H1 (cell line): ENCODE measurements at regions not wholly inside any gene's neighbourhood (a gene's known extent, or its start where the extent isn't known, plus 50 kb on each side); places are given as distances from the start of the nearest gene placed in this dataset.
A peak's percentile ranks its signal among the peaks of the same experiment; 100 is the strongest.

Source experiments
- ASH2L ChIP-seq: fragments of 200-600, 300-600 bp; sonication (generic); IDR thresholded peaks from one replicate; pipeline ENCODE4 v1.7.1; 2017; ENCODE audit warnings: low read length
- SUZ12 ChIP-seq: fragments of 200-600 bp; sonication (generic); IDR thresholded peaks from 2 replicates; pipeline ENCODE4 v1.6.1; 2012; ENCODE audit warnings: mild to moderate bottlenecking, inconsistent platforms, low read length, moderate library complexity, mixed read lengths
- TF ChIP-seq, protein P1 (sequence below): fragments of 300-600 bp; sonication (generic); IDR thresholded peaks from 2 replicates; pipeline ENCODE4 v1.7.1; 2012; ENCODE audit warnings: low read length, moderate library complexity, mild to moderate bottlenecking, inconsistent platforms; ENCODE audit not compliant: insufficient replicate concordance
- TF ChIP-seq, protein P2 (sequence below): IDR thresholded peaks from 2 replicates; pipeline ENCODE4 v1.6.1; 2012; ENCODE audit warnings: inconsistent platforms

DNA sequence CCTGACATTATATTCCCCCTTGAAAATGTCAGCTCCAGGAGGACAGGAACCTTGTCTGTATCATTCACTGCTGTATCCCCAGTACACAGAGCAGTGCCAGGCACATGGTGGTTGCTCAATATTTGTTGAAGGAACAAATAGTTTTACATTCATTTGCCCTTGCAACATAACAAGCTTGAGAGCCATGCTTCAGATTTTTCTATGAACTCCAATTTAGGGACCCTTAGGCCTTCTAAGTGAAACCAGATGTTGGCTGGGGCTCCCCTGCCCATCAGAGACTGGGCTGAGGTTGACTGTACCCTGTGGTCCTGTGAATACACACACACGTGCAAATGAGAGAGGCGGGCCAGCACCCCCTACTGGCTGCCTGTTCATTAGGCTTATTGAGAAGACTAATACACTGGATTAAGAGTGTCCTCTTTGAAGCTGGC lies 214.9 kb upstream of the WWC1 start (continued):
- TF ChIP-seq, protein P1, sequence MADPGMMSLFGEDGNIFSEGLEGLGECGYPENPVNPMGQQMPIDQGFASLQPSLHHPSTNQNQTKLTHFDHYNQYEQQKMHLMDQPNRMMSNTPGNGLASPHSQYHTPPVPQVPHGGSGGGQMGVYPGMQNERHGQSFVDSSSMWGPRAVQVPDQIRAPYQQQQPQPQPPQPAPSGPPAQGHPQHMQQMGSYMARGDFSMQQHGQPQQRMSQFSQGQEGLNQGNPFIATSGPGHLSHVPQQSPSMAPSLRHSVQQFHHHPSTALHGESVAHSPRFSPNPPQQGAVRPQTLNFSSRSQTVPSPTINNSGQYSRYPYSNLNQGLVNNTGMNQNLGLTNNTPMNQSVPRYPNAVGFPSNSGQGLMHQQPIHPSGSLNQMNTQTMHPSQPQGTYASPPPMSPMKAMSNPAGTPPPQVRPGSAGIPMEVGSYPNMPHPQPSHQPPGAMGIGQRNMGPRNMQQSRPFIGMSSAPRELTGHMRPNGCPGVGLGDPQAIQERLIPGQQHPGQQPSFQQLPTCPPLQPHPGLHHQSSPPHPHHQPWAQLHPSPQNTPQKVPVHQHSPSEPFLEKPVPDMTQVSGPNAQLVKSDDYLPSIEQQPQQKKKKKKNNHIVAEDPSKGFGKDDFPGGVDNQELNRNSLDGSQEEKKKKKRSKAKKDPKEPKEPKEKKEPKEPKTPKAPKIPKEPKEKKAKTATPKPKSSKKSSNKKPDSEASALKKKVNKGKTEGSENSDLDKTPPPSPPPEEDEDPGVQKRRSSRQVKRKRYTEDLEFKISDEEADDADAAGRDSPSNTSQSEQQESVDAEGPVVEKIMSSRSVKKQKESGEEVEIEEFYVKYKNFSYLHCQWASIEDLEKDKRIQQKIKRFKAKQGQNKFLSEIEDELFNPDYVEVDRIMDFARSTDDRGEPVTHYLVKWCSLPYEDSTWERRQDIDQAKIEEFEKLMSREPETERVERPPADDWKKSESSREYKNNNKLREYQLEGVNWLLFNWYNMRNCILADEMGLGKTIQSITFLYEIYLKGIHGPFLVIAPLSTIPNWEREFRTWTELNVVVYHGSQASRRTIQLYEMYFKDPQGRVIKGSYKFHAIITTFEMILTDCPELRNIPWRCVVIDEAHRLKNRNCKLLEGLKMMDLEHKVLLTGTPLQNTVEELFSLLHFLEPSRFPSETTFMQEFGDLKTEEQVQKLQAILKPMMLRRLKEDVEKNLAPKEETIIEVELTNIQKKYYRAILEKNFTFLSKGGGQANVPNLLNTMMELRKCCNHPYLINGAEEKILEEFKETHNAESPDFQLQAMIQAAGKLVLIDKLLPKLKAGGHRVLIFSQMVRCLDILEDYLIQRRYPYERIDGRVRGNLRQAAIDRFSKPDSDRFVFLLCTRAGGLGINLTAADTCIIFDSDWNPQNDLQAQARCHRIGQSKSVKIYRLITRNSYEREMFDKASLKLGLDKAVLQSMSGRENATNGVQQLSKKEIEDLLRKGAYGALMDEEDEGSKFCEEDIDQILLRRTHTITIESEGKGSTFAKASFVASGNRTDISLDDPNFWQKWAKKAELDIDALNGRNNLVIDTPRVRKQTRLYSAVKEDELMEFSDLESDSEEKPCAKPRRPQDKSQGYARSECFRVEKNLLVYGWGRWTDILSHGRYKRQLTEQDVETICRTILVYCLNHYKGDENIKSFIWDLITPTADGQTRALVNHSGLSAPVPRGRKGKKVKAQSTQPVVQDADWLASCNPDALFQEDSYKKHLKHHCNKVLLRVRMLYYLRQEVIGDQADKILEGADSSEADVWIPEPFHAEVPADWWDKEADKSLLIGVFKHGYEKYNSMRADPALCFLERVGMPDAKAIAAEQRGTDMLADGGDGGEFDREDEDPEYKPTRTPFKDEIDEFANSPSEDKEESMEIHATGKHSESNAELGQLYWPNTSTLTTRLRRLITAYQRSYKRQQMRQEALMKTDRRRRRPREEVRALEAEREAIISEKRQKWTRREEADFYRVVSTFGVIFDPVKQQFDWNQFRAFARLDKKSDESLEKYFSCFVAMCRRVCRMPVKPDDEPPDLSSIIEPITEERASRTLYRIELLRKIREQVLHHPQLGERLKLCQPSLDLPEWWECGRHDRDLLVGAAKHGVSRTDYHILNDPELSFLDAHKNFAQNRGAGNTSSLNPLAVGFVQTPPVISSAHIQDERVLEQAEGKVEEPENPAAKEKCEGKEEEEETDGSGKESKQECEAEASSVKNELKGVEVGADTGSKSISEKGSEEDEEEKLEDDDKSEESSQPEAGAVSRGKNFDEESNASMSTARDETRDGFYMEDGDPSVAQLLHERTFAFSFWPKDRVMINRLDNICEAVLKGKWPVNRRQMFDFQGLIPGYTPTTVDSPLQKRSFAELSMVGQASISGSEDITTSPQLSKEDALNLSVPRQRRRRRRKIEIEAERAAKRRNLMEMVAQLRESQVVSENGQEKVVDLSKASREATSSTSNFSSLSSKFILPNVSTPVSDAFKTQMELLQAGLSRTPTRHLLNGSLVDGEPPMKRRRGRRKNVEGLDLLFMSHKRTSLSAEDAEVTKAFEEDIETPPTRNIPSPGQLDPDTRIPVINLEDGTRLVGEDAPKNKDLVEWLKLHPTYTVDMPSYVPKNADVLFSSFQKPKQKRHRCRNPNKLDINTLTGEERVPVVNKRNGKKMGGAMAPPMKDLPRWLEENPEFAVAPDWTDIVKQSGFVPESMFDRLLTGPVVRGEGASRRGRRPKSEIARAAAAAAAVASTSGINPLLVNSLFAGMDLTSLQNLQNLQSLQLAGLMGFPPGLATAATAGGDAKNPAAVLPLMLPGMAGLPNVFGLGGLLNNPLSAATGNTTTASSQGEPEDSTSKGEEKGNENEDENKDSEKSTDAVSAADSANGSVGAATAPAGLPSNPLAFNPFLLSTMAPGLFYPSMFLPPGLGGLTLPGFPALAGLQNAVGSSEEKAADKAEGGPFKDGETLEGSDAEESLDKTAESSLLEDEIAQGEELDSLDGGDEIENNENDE, result no peak
- no peak for TF ChIP-seq ASH2L
- TF ChIP-seq SUZ12, result no peak
- TF ChIP-seq, protein P2, sequence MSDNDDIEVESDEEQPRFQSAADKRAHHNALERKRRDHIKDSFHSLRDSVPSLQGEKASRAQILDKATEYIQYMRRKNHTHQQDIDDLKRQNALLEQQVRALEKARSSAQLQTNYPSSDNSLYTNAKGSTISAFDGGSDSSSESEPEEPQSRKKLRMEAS, result peak; percentile 73
